GM18517 (cell line): ENCODE measurements at regions not wholly inside any gene's neighbourhood (a gene's known extent, or its start where the extent isn't known, plus 50 kb on each side); places are given as distances from the start of the nearest gene placed in this dataset.
A peak's percentile ranks its signal among the peaks of the same experiment; 100 is the strongest.

Experiments used
- ATAC-seq: cut with Tn5 transposase; IDR thresholded peaks from one replicate; pipeline ENCODE4 v1.9.1; 2021; ENCODE audit warnings: mild to moderate bottlenecking, moderate library complexity; ENCODE audit not compliant: unreplicated experiment

GRCh38 chr15:47158573-47158972, 558.7 kb upstream of the SEMA6D start:
- ATAC-seq, result no peak

GRCh38 chr15:47177177-47177576, 540.1 kb upstream of the SEMA6D start:
- no peak for ATAC-seq

GRCh38 chr15:47179988-47180387, 537.3 kb upstream of the SEMA6D start:
- ATAC-seq, result no peak

GRCh38 chr15:47182818-47183217, 534.5 kb upstream of the SEMA6D start:
- no peak for ATAC-seq

- ATAC-seq, result no peak
Measured at GRCh38 chr15:47184003-47184907, 533.0 kb upstream of the SEMA6D start.

- no peak for ATAC-seq
Measured at GRCh38 chr15:47184908-47185801, 532.1 kb upstream of the SEMA6D start.

- no peak for ATAC-seq
Measured at GRCh38 chr15:47186075-47186474, 531.2 kb upstream of the SEMA6D start.

- no peak for ATAC-seq
Measured at GRCh38 chr15:47188758-47189507, 528.4 kb upstream of the SEMA6D start.

- no peak for ATAC-seq
Measured at GRCh38 chr15:47194718-47195117, 522.6 kb upstream of the SEMA6D start.

GRCh38 chr15:47196048-47196447, 521.3 kb upstream of the SEMA6D start:
- peak; percentile 87 for ATAC-seq

- ATAC-seq, result no peak
Measured at GRCh38 chr15:47203993-47204392, 513.3 kb upstream of the SEMA6D start.

- ATAC-seq, result no peak
Measured at GRCh38 chr15:47206358-47206978, 510.8 kb upstream of the SEMA6D start.

- ATAC-seq, result no peak
Measured at GRCh38 chr15:47209591-47209990, 507.7 kb upstream of the SEMA6D start.

GRCh38 chr15:47212222-47213010, 504.9 kb upstream of the SEMA6D start:
- ATAC-seq, result no peak

- ATAC-seq, result no peak
Measured at GRCh38 chr15:47213883-47214282, 503.4 kb upstream of the SEMA6D start.

GRCh38 chr15:47218295-47218694, 499.0 kb upstream of the SEMA6D start:
- no peak for ATAC-seq

- no peak for ATAC-seq
Measured at GRCh38 chr15:47244361-47244760, 472.9 kb upstream of the SEMA6D start.

GRCh38 chr15:47246317-47246716, 471.0 kb upstream of the SEMA6D start:
- ATAC-seq, result no peak

- no peak for ATAC-seq
Measured at GRCh38 chr15:47258521-47258920, 458.8 kb upstream of the SEMA6D start.

GRCh38 chr15:47265686-47266085, 451.6 kb upstream of the SEMA6D start:
- ATAC-seq, result no peak
